ENCODE measurements at regions not wholly inside any gene's neighbourhood (a gene's known extent, or its start where the extent isn't known, plus 50 kb on each side); places are given as distances from the start of the nearest gene placed in this dataset.
"Not testable (repeated sequence)": the region's sequence is repeated elsewhere in the genome, so short reads cannot be mapped to it uniquely, and the experiment has no call there.

DNA sequence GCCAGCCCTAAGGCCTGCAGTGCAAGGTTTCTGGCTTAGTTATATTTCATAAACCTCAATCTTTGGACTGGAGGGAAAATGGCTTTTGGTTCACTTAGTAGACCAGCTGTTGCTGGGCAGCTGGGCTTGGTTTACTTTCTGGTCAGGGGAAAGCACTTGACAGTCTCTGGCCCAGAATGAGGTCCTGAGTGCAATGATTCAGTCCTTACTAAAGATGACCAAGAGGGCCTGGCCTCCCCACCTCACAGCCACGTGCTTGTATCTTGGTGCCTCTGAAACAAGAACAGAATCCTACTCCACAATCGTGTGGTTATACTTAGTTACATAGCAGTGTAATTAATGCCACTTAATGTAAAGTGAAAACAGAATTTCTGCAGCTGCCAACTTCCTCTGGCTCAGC lies 325.5 kb upstream of the MEIS1 start:
- H3K4me1 ChIP-seq (ENCODE audit: control insufficient read depth, insufficient read depth, low read length, poor library complexity, severe bottlenecking), result no peaks in the 10 kb centered on the region
- no peak overlapping the region for H3K4me3 ChIP-seq (ENCODE audit: extremely low read depth, insufficient read depth, low read length, poor library complexity, severe bottlenecking)
- H3K27ac ChIP-seq (ENCODE audit: low read depth, low read length, severe bottlenecking), result no peak overlapping the region
- WGBS, 2 experiments (ENCODE audit: insufficient coverage in 2 of 2), result no CpG with 5 or more reads among the region's 2 CpGs
- no peaks in the 10 kb centered on the region for H3K36me3 ChIP-seq (ENCODE audit: control insufficient read depth, insufficient read depth, low read length)
- no peaks in the 10 kb centered on the region for H3K9me3 ChIP-seq (ENCODE audit: control insufficient read depth, low read length)

DNA sequence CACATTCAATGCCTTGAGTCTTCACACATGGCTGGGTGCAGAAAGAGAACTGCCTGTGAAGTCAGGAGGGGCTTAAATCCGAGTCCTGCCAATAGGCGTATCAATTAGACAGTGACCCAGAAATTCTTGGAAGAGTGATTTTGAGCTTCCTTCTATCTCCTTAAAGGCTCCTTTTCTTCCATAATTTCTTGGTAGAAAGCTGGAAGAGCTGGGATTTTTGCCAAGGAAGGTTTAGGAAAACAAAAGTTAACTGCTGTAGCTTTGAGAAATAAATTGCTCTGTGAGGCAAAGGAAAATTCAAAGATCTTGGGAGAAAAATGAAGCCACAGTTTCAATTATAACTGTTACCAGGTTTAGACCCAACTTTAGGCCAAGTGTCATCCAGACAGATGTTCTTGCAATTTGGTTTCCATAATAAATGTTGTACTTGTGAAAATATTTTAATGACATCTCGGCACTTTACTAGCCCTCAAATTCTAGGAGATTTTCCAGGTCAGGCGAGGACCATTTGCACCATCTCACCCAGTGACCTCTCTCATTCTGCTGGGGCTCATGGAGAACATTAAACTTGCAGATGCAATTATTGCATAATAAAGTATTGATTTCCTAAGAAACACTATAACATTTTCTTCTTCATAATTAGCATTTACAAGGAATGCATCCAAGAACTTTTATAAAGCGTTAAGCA lies 329.7 kb upstream of the MEIS1 start:
- Histone ChIP-seq H3K27ac (ENCODE audit: low read depth, low read length, severe bottlenecking) (no peak overlapping the region), H3K36me3 (ENCODE audit: control insufficient read depth, insufficient read depth, low read length) (no peaks in the 10 kb centered on the region), H3K4me3 (ENCODE audit: extremely low read depth, insufficient read depth, low read length, poor library complexity, severe bottlenecking) (no peak overlapping the region), H3K4me1 (ENCODE audit: control insufficient read depth, insufficient read depth, low read length, poor library complexity, severe bottlenecking) (no peaks in the 10 kb centered on the region), H3K9me3 (ENCODE audit: control insufficient read depth, low read length) (no peaks in the 10 kb centered on the region)
- 86 to 90% methylated on average over 2 of the region's 5 CpGs for WGBS, 2 experiments (ENCODE audit: insufficient coverage in 2 of 2)

DNA sequence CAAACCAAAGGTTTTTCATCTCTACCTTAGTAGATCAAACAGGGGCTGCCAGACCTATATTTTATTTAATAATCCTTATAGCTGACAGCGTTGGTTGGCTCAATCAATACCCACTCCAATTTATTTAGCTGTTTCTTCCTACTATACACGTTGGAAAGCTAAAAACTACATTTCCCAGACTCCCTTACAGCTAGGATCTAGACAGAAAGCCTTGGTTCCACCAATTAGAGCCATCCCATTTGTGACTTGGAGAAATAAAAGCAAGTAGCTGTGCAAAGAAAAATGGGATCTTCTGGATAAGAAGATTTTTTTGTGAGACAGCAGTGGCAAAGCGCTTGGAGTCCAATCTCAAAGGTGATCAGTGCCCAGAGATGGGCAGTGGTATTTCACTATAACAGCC lies 331.3 kb upstream of the MEIS1 start:
- Histone ChIP-seq H3K4me1 (ENCODE audit: control insufficient read depth, insufficient read depth, low read length, poor library complexity, severe bottlenecking) (no peaks in the 10 kb centered on the region), H3K36me3 (ENCODE audit: control insufficient read depth, insufficient read depth, low read length) (no peaks in the 10 kb centered on the region), H3K27ac (ENCODE audit: low read depth, low read length, severe bottlenecking) (no peak overlapping the region), H3K4me3 (ENCODE audit: extremely low read depth, insufficient read depth, low read length, poor library complexity, severe bottlenecking) (no peak overlapping the region), H3K9me3 (ENCODE audit: control insufficient read depth, low read length) (no peaks in the 10 kb centered on the region)
- 81 to 88% methylated on average over 1 to 3 of the region's 3 CpGs for WGBS, 2 experiments (ENCODE audit: insufficient coverage in 2 of 2)

DNA sequence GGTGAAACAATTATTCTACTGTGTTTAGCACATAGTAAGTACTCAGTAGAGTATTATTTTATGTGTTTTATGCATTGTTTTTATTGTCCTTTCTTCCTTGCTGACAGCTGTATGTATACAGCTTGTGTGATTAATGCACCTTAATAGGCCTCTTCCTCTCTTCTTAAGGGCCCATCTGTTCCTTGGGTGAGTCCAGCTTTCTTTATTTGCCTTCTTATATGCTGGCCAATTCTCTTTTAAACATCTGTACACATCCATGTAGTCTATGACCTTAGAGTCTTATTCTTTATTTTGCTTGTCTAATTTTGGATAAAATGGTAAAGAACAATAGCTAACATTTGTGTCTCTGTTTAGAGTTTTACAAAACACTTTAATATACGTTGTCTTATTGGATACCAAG lies 333.7 kb upstream of the MEIS1 start:
- Histone ChIP-seq H3K9me3 (ENCODE audit: control insufficient read depth, low read length) (no peaks in the 10 kb centered on the region), H3K27ac (ENCODE audit: low read depth, low read length, severe bottlenecking) (no peak overlapping the region), H3K4me3 (ENCODE audit: extremely low read depth, insufficient read depth, low read length, poor library complexity, severe bottlenecking) (no peak overlapping the region), H3K36me3 (ENCODE audit: control insufficient read depth, insufficient read depth, low read length) (no peaks in the 10 kb centered on the region), H3K4me1 (ENCODE audit: control insufficient read depth, insufficient read depth, low read length, poor library complexity, severe bottlenecking) (no peaks in the 10 kb centered on the region)
- no CpG with 5 or more reads among the region's 1 CpG for WGBS, 2 experiments (ENCODE audit: insufficient coverage in 2 of 2)

DNA sequence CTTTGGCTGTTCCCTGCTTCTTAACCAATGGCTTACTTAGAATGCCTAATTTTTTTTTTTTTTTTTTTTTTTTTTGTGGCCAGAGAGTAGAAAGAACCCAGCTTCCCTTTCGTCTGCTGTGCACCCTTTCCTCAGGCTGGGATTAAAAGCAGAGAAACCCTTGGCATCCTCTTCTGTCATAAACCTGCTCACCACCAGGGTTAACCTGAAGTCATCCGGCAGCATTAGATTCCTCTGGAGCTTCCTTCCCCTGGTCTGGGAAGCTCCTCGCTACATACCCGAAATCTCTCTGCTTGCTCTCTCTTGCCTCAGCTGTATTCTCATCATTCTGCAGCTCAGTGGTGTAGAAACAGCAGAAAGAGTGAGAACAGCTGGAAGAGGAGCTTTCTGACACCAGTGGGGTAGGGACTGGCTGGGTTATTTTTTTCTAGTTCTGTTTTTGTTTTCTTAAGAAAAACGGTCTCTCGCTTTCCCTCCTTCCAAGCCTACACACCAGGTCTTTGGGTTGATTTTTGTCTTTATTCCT lies 339.0 kb upstream of the MEIS1 start:
- Histone ChIP-seq H3K4me3 (ENCODE audit: extremely low read depth, insufficient read depth, low read length, poor library complexity, severe bottlenecking) (no peak overlapping the region), H3K36me3 (ENCODE audit: control insufficient read depth, insufficient read depth, low read length) (no peaks in the 10 kb centered on the region), H3K27ac (ENCODE audit: low read depth, low read length, severe bottlenecking) (no peak overlapping the region), H3K4me1 (ENCODE audit: control insufficient read depth, insufficient read depth, low read length, poor library complexity, severe bottlenecking) (no peaks in the 10 kb centered on the region), H3K9me3 (ENCODE audit: control insufficient read depth, low read length) (no peaks in the 10 kb centered on the region)
- 83 to 84% methylated on average over 4 to 6 of the region's 6 CpGs for WGBS, 2 experiments (ENCODE audit: insufficient coverage in 2 of 2)

DNA sequence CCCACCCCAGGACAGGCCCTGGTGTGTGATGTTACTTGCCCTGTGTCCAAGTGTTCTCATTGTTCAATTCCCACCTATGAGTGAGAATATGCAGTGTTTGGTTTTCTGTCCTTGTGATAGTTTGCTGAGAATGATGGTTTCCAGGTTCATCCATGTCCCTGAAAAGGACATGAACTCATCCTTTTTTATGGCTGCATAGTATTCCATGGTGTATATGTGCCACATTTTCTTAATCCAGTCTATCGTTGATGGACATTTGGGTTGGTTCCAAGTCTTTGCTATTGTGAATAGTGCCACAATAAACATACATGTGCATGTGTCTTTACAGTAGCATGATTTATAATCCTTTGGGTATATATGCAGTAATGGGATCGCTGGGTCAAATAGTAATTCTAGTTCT lies 340.2 kb upstream of the MEIS1 start:
- whole genome bisulfite sequencing, 2 experiments (ENCODE audit: insufficient coverage in 2 of 2), result no CpG with 5 or more reads among the region's 2 CpGs
- not testable (repeated sequence) for H3K9me3 ChIP-seq (ENCODE audit: control insufficient read depth, low read length); H3K36me3 ChIP-seq (ENCODE audit: control insufficient read depth, insufficient read depth, low read length); H3K4me1 ChIP-seq (ENCODE audit: control insufficient read depth, insufficient read depth, low read length, poor library complexity, severe bottlenecking); H3K27ac ChIP-seq (ENCODE audit: low read depth, low read length, severe bottlenecking); H3K4me3 ChIP-seq (ENCODE audit: extremely low read depth, insufficient read depth, low read length, poor library complexity, severe bottlenecking)

DNA sequence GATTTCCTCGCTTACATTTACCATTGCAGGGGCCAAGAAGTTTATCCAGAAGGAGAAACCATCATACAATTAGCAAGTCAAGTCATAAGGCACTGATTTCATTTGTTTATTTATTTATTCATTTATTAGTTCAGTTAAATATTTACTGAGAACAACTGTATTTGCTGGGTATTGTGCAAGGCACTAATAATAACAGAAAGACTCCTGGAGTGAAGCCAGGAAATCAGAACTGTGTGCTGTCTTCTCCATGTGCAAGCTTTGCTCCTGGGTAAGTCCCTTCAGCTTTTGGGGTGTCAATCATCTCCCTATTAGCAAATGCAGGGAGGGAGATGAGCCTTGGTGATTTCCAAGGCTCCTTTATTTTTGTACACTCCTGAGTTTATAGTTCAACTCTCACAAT lies 341.6 kb upstream of the MEIS1 start:
- no peaks in the 10 kb centered on the region for H3K4me1 ChIP-seq (ENCODE audit: control insufficient read depth, insufficient read depth, low read length, poor library complexity, severe bottlenecking)
- no peaks in the 10 kb centered on the region for H3K9me3 ChIP-seq (ENCODE audit: control insufficient read depth, low read length)
- H3K27ac ChIP-seq (ENCODE audit: low read depth, low read length, severe bottlenecking), result no peak overlapping the region
- WGBS, 2 experiments (ENCODE audit: insufficient coverage in 2 of 2), result no CpG with 5 or more reads among the region's 1 CpG
- H3K4me3 ChIP-seq (ENCODE audit: extremely low read depth, insufficient read depth, low read length, poor library complexity, severe bottlenecking), result no peak overlapping the region
- H3K36me3 ChIP-seq (ENCODE audit: control insufficient read depth, insufficient read depth, low read length), result no peaks in the 10 kb centered on the region

DNA sequence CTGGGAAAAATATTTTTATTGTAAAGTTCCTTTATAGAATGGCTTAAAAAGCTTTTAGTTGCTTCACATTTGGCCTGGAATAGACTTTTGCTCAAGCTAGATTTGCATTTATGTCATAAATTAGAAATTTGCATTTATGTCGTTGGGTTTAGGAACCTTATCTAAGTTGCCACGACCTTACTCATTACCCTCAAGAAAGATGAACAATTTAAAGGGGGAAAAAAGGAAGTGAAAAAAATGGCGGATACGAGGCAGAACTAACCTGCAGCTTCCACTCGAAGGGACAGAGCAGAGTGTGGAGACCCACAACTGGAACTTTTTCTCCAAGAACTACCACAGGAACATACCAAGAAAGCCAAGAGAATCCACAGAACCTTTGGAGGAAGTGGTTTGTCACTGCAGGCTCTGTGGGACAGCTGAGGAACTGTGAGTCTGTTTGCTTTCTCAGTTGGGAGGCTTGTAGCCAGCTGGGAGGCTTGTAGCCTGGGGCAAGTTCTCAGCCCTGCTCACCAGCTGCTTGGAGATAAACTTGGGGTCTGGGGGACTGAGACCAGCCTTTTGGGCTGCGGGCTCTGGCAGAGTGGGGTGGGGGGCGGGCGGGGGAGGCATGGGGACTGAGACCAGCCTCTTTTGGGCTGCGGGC lies 349.9 kb upstream of the MEIS1 start:
- 89 to 100% methylated on average over 2 to 3 of the region's 9 CpGs for WGBS, 2 experiments (ENCODE audit: insufficient coverage in 2 of 2)
- no peak overlapping the region for H3K4me3 ChIP-seq (ENCODE audit: extremely low read depth, insufficient read depth, low read length, poor library complexity, severe bottlenecking)
- no peaks in the 10 kb centered on the region for H3K36me3 ChIP-seq (ENCODE audit: control insufficient read depth, insufficient read depth, low read length)
- no peak overlapping the region for H3K27ac ChIP-seq (ENCODE audit: low read depth, low read length, severe bottlenecking)
- no peaks in the 10 kb centered on the region for H3K4me1 ChIP-seq (ENCODE audit: control insufficient read depth, insufficient read depth, low read length, poor library complexity, severe bottlenecking)
- no peaks in the 10 kb centered on the region for H3K9me3 ChIP-seq (ENCODE audit: control insufficient read depth, low read length)

DNA sequence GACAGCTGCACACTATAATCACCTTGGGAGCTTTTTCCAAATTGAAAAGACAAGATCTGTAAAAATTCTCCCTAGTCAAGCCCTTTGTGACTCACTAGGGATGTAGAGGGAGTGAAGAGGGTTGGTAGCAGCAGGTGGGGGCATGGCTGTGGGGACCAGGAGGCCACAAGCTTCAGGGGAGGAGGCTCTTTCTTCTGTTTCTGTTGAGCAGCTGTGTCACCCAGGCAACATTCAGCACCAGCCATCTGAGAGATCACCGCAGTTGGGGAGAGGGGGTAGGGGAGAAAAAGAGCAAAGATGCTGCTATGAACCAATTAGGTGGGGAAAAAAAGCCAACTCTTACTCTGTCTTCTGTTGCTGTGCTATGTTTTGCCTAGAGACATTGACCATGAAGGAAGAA lies 352.3 kb upstream of the MEIS1 start:
- no peak overlapping the region for H3K4me3 ChIP-seq (ENCODE audit: extremely low read depth, insufficient read depth, low read length, poor library complexity, severe bottlenecking)
- H3K27ac ChIP-seq (ENCODE audit: low read depth, low read length, severe bottlenecking), result no peak overlapping the region
- no peaks in the 10 kb centered on the region for H3K36me3 ChIP-seq (ENCODE audit: control insufficient read depth, insufficient read depth, low read length)
- WGBS, 2 experiments (ENCODE audit: insufficient coverage in 2 of 2), result 75 to 100% methylated on average over 1 of the region's 1 CpG
- H3K4me1 ChIP-seq (ENCODE audit: control insufficient read depth, insufficient read depth, low read length, poor library complexity, severe bottlenecking), result no peaks in the 10 kb centered on the region
- no peaks in the 10 kb centered on the region for H3K9me3 ChIP-seq (ENCODE audit: control insufficient read depth, low read length)

DNA sequence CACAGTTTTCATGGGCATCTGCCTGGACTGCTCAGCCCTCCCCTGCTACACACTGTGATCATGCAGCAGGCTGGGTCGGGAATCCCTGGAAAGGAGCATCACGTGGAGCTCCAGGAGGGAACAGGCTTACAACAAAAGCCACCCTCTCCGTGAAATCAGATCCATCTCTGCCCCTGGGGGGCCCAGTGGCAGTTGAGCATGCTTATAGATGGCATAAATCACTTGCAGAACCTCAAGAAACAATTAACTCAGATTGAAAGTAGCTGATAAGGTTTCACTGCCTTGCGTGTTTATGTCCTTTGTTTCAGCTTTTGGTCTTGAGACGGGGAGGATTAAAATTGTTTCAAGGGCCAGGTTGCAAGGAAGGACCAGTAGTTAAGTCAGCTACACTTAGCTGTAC lies 354.8 kb upstream of the MEIS1 start:
- Histone ChIP-seq H3K27ac (ENCODE audit: low read depth, low read length, severe bottlenecking) (no peak overlapping the region), H3K4me3 (ENCODE audit: extremely low read depth, insufficient read depth, low read length, poor library complexity, severe bottlenecking) (no peak overlapping the region), H3K36me3 (ENCODE audit: control insufficient read depth, insufficient read depth, low read length) (no peaks in the 10 kb centered on the region), H3K4me1 (ENCODE audit: control insufficient read depth, insufficient read depth, low read length, poor library complexity, severe bottlenecking) (no peaks in the 10 kb centered on the region), H3K9me3 (ENCODE audit: control insufficient read depth, low read length) (no peaks in the 10 kb centered on the region)
- WGBS, 2 experiments (ENCODE audit: insufficient coverage in 2 of 2), result 71 to 73% methylated on average over 3 to 5 of the region's 5 CpGs

DNA sequence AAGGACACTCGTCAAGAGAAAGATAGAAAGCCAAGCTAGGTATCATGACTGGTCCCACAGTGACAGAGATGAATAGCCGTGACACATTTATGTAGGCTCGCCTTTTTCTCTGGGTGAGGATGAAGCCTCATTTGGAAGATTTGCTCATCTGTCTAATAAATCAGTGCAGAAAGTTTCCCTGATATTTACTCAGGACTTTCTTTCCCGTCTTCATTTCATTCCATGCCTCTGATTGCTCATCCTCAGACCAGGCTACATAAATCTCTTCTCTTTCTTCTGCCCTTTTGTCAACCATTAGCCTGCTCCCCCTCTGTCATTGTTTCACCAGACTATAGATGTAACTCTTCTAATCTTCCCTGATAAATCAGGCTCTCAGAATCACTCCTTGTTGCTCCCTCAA lies 361.8 kb upstream of the MEIS1 start:
- WGBS, 2 experiments (ENCODE audit: insufficient coverage in 2 of 2), result 77 to 97% methylated on average over 4 of the region's 4 CpGs
- Histone ChIP-seq H3K36me3 (ENCODE audit: control insufficient read depth, insufficient read depth, low read length) (no peaks in the 10 kb centered on the region), H3K27ac (ENCODE audit: low read depth, low read length, severe bottlenecking) (no peak overlapping the region), H3K9me3 (ENCODE audit: control insufficient read depth, low read length) (no peaks in the 10 kb centered on the region), H3K4me1 (ENCODE audit: control insufficient read depth, insufficient read depth, low read length, poor library complexity, severe bottlenecking) (no peaks in the 10 kb centered on the region), H3K4me3 (ENCODE audit: extremely low read depth, insufficient read depth, low read length, poor library complexity, severe bottlenecking) (no peak overlapping the region)

All from mesodermal cell (in vitro differentiated cells).